GM10266 (cell line): ENCODE measurements at regions not wholly inside any gene's neighbourhood (a gene's known extent, or its start where the extent isn't known, plus 50 kb on each side); places are given as distances from the start of the nearest gene placed in this dataset.
"Not testable (repeated sequence)": the region's sequence is repeated elsewhere in the genome, so short reads cannot be mapped to it uniquely, and the experiment has no call there.

ENCODE experiments used
- DNase-seq: peaks from one replicate; pipeline ENCODE4 v3.0.0; 2012; ENCODE audit errors: extremely low spot score
- TF ChIP-seq, protein P1 (sequence below): IDR thresholded peaks from 2 replicates; pipeline ENCODE4 v1.5.1; 2012; ENCODE audit warnings: mild to moderate bottlenecking, low read depth; ENCODE audit not compliant: control insufficient read depth, insufficient read depth; ENCODE audit errors: missing control alignments

DNA sequence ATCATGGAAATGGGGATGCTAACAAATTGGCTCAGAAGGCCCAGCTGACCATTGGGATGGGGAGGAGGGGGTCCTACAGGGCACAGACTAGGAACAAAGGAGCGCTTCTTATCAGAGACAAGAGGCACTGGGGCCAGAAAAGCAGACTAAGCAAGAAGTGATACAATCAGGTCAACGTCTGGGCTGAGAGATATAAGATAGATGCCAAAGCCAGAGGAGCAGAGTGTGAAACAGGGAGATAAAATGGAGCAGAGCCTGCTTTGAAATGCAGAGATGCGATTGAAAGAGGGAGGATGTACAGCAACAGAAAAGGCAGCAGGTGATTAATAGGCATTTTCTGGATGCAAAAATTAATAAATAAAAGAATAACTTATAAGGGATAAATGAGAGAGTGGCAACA, 127.5 kb upstream of the SAMSN1 start:
- TF ChIP-seq, protein P1, sequence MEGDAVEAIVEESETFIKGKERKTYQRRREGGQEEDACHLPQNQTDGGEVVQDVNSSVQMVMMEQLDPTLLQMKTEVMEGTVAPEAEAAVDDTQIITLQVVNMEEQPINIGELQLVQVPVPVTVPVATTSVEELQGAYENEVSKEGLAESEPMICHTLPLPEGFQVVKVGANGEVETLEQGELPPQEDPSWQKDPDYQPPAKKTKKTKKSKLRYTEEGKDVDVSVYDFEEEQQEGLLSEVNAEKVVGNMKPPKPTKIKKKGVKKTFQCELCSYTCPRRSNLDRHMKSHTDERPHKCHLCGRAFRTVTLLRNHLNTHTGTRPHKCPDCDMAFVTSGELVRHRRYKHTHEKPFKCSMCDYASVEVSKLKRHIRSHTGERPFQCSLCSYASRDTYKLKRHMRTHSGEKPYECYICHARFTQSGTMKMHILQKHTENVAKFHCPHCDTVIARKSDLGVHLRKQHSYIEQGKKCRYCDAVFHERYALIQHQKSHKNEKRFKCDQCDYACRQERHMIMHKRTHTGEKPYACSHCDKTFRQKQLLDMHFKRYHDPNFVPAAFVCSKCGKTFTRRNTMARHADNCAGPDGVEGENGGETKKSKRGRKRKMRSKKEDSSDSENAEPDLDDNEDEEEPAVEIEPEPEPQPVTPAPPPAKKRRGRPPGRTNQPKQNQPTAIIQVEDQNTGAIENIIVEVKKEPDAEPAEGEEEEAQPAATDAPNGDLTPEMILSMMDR = no peak
- no peak for DNase-seq

DNA sequence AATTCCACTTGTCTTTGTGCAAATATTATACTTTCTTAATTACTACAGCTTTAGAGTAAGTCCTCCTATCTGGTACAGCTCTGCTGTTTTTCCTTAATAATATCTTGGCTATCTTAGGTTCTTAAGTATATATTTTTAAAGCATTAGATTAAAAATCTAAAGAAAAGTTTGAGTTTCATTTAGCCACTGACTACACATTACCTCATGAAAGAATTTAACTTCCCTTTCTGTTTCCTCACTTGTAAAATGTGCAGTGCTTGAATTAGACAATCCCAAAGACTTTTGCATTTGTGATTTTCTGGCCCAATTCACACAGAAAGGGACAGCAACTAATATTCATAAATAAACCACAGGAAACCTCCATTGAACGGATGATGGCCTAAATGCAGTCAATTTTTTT, 126.4 kb upstream of the SAMSN1 start:
- no peak for DNase-seq
- TF ChIP-seq, protein P1 = no peak

DNA sequence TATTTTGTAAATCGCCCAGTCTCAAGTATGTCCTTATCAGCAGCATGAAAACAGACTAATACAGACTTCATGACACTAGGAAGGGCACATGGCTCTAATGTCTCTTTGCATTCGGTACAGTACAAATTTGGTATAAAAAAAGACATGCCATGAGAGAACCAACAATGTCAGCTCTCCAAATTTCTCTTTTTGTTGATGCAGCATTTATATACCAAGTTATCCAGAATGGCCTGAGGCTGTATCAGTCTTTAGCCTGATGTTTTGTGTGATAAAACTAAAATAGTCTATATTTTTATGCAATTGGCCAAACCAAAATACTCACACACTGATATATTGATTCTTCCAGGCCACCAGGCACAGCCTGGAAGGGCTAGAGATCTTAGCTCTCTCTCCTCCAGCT, 124.3 kb upstream of the SAMSN1 start:
- TF ChIP-seq, protein P1 = no peak
- no peak for DNase-seq

DNA sequence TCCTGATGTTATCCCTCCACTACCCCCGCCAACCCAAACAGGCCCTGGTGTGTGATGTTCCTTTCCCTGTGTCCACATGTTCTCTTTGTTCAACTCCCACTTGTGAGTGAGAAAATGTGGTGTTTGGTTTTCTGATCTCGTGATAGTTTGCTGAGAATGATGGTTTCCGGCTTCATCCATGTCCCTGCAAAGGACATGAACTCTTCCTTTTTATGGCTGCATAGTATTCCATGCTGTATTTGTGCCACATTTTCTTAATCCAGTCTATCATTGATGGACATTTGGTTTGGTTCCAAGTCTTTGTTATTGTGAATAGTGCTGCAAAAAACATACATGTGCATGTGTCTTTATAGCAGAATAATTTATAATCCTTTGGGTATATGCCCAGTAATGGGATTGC, 123.0 kb upstream of the SAMSN1 start:
- DNase-seq = not testable (repeated sequence)

DNA sequence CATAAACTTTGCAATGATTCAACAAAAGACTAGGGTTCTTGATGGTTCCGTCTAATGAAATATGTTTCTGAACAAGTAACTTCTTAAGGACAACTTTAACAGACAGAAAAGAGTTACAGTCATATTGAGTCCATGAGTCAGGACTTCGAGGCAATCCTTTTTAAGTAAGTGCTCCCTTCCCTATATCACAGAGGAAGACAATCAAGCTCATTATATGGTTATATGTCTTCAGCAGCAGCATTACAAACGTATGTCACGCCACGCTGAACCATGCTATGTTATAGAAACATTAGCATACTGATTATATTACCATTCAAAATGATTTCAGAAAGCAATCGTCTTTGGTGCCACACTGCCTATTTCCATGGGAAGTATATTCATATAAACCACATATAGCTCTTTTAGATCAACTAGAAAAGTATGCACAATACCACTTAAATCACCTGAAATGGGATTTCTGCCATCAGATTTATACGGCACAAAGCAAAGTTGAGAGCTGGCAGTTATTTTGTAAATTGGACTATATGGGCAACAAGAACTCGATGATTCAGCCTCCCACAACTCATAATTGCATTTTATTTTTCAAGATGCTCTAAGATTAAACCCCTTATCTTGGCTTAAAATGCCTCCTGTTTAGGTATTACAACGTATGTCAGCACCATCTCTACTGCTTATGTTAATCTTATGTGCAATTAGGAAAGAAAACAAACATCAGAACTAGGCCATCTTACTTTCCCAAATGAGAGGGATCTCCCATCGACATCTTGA, 111.3 kb upstream of the SAMSN1 start:
- no peak for DNase-seq
- TF ChIP-seq, protein P1 = no peak

DNA sequence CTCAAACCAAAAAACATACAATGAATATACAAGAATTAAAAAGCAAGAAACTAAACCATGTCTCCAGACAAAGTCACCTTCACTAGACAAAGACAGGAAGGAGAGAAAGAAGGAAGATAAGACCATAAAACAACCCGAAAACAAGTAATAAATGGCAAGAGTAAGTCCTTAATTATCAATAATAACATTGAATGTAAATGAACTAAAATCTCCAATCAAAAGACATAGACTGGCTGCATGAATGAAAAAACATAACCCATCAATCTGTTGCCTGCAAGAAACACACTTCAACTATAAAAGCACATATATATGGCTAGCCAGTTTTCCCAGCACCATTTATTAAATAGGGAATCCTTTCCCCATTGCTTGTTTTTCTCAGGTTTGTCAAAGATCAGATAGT, 100.8 kb upstream of the SAMSN1 start:
- no peak for DNase-seq
- TF ChIP-seq, protein P1 = no peak

DNA sequence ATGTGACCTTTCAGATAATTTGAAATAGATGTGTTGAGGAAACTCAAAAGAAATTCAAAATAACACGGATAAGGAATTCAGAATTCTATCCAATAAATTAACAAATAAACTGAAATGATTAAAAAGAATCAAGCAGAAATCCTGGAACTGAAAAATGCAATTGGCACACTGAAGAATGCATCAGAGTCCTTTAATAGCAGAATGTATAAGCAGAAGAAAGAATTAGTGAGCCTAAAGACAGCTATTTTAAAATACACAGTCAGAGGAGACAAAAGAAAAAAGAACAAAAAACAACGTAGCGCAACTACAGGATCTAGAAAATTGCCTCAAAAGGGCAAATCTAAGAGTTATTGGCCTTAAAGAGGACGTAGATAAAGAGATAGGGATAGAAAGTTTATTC, 99.6 kb upstream of the SAMSN1 start:
- DNase-seq = no peak
- TF ChIP-seq, protein P1 = no peak

DNA sequence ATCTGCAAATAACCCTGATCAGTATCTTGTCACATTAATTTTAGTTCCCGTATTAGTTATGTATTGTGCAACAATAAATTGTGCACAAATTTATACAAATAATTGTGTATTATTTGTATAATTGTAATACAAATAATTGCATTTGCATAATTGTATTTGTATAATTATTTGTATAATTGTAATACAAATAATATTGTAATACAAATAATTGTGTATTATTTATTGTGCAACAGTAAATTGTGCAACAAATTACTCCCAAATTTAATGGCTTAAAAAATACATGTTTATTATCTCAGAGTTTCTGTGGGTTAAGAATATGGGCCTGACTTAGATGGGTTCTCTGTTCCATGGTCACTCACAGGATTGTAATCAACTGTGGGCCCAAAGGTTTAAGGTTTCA, 86.2 kb upstream of the SAMSN1 start:
- TF ChIP-seq, protein P1 = no peak
- DNase-seq = no peak
